Mesendoderm (in vitro differentiated cells): ENCODE measurements at regions not wholly inside any gene's neighbourhood (a gene's known extent, or its start where the extent isn't known, plus 50 kb on each side); places are given as distances from the start of the nearest gene placed in this dataset.
"Not testable (repeated sequence)": the region's sequence is repeated elsewhere in the genome, so short reads cannot be mapped to it uniquely, and the experiment has no call there.

Experiments used
- DNase-seq: peaks from one replicate; pipeline ENCODE4 v3.0.0; 2013
- H2AK5ac ChIP-seq: 2 replicates; pipeline ENCODE4 v1.6.1; 2013; ENCODE audit warnings: low read length, inconsistent platforms
- H2BK120ac ChIP-seq: 2 replicates; pipeline ENCODE4 v1.6.1; 2013; ENCODE audit warnings: low read depth, mild to moderate bottlenecking, low read length, moderate library complexity, mixed read lengths
- H2BK15ac ChIP-seq: replicated peaks from 2 replicates; pipeline ENCODE4 v1.6.1; 2013; ENCODE audit warnings: low read depth, mild to moderate bottlenecking, moderate library complexity
- H2BK5ac ChIP-seq: 2 replicates; pipeline ENCODE4 v1.6.1; 2013; ENCODE audit warnings: low read length, inconsistent platforms
- H3K18ac ChIP-seq: 2 replicates; pipeline ENCODE4 v1.6.1; 2013; ENCODE audit warnings: mild to moderate bottlenecking, low read length, mixed read lengths
- H3K23ac ChIP-seq: one replicate; pipeline ENCODE4 v1.6.1; 2013; ENCODE audit warnings: low read length
- H3K27ac ChIP-seq: 2 replicates; pipeline ENCODE4 v1.5.1; 2013; ENCODE audit warnings: low read depth, mild to moderate bottlenecking, inconsistent platforms, low read length, moderate library complexity
- H3K27me3 ChIP-seq: 2 replicates; pipeline ENCODE4 v1.6.1; 2013; ENCODE audit warnings: low read length, control low read depth, mild to moderate bottlenecking, inconsistent platforms; ENCODE audit not compliant: insufficient read depth, poor library complexity
- H3K36me3 ChIP-seq: 2 replicates; pipeline ENCODE4 v1.6.1; 2013; ENCODE audit warnings: low read length, inconsistent platforms; ENCODE audit not compliant: control insufficient read depth, insufficient read depth
- H3K4ac ChIP-seq: one replicate; pipeline ENCODE4 v1.6.1; 2013; ENCODE audit warnings: low read depth, mild to moderate bottlenecking, low read length, moderate library complexity
- H3K4me1 ChIP-seq: 2 replicates; pipeline ENCODE4 v1.6.1; 2013; ENCODE audit warnings: low read depth, low read length, inconsistent platforms; ENCODE audit not compliant: control insufficient read depth
- H3K4me2 ChIP-seq: 2 replicates; pipeline ENCODE4 v1.6.1; 2013; ENCODE audit warnings: low read length
- H3K4me3 ChIP-seq: 2 replicates; pipeline ENCODE4 v1.5.1; 2013; ENCODE audit warnings: mild to moderate bottlenecking, low read length
- H3K56ac ChIP-seq: one replicate; pipeline ENCODE4 v1.6.1; 2013; ENCODE audit warnings: low read length
- H3K79me1 ChIP-seq: 2 replicates; pipeline ENCODE4 v1.6.1; 2013; ENCODE audit warnings: low read length, inconsistent platforms
- H3K79me2 ChIP-seq: 2 replicates; pipeline ENCODE4 v1.6.1; 2013; ENCODE audit warnings: mild to moderate bottlenecking, low read length; ENCODE audit not compliant: control insufficient read depth, insufficient read depth
- H3K9ac ChIP-seq: 2 replicates; pipeline ENCODE4 v1.6.1; 2013; ENCODE audit warnings: low read length, inconsistent platforms
- H4K5ac ChIP-seq: one replicate; pipeline ENCODE4 v1.6.1; 2013; ENCODE audit warnings: low read length
- H4K8ac ChIP-seq: one replicate; pipeline ENCODE4 v1.6.1; 2013; ENCODE audit warnings: low read depth, mild to moderate bottlenecking, control low read depth, low read length, moderate library complexity
- WGBS: extraction: QIAGEN DNeasy Blood & Tissue Kit; methylation state at CpG from one replicate; pipeline ENCODE4 v1.1.7; 2013; ENCODE audit warnings: low lambda C conversion rate, missing lambda C conversion rate; ENCODE audit not compliant: insufficient coverage; ENCODE audit errors: extremely low coverage; 5-methylcytosine and 5-hydroxymethylcytosine counted together

GRCh38 chr5:89779734-89780133 is 629.8 kb downstream of the CETN3 start:
- not testable (repeated sequence) for H3K79me2 ChIP-seq

GRCh38 chr5:89777758-89778157 is 631.8 kb downstream of the CETN3 start:
- no CpG with 5 or more reads among the region's 13 CpGs for WGBS
- Histone ChIP-seq H3K23ac (no peak overlapping the region), H3K18ac (no peak overlapping the region), H4K8ac (no peak overlapping the region), H3K27ac (no peak overlapping the region), H2BK5ac (no peak overlapping the region), H3K4ac (no peak overlapping the region), H3K9ac (no peak overlapping the region), H2BK15ac (no peak overlapping the region), H2AK5ac (no peak overlapping the region), H3K56ac (no peak overlapping the region), H3K4me3 (no peak overlapping the region), H3K27me3 (no peaks in the 10 kb centered on the region), H3K36me3 (no peaks in the 10 kb centered on the region), H3K79me2 (no peaks in the 10 kb centered on the region), H3K4me2 (no peak overlapping the region), H4K5ac (no peak overlapping the region), H3K79me1 (no peaks in the 10 kb centered on the region), H2BK120ac (no peak overlapping the region), H3K4me1 (no peaks in the 10 kb centered on the region)
- no peak for DNase-seq

More at GRCh38 chr5:89779734-89780133, 629.8 kb downstream of the CETN3 start:
- H3K56ac ChIP-seq, H2BK15ac ChIP-seq, H3K4me2 ChIP-seq, H3K36me3 ChIP-seq, H3K79me1 ChIP-seq, H4K8ac ChIP-seq, H3K4me3 ChIP-seq, DNase-seq, H3K27me3 ChIP-seq, H3K23ac ChIP-seq, H2BK5ac ChIP-seq, H3K27ac ChIP-seq, H2BK120ac ChIP-seq, H3K9ac ChIP-seq, H3K4me1 ChIP-seq, H3K18ac ChIP-seq, H4K5ac ChIP-seq, H2AK5ac ChIP-seq, H3K4ac ChIP-seq: not testable (repeated sequence)

- Histone ChIP-seq H4K5ac (no peak overlapping the region), H3K36me3 (no peaks in the 10 kb centered on the region), H3K9ac (no peak overlapping the region), H2AK5ac (no peak overlapping the region), H3K18ac (no peak overlapping the region), H3K79me1 (no peaks in the 10 kb centered on the region), H3K56ac (no peak overlapping the region), H3K79me2 (no peaks in the 10 kb centered on the region), H3K27me3 (no peaks in the 10 kb centered on the region), H3K4me3 (no peak overlapping the region), H4K8ac (no peak overlapping the region), H3K4me1 (no peaks in the 10 kb centered on the region), H3K4ac (no peak overlapping the region), H2BK5ac (no peak overlapping the region), H3K27ac (no peak overlapping the region), H3K4me2 (no peak overlapping the region), H2BK15ac (no peak overlapping the region), H2BK120ac (no peak overlapping the region), H3K23ac (no peak overlapping the region)
- peak; percentile 39 for DNase-seq
- no CpG with 5 or more reads among the region's 2 CpGs for whole genome bisulfite sequencing
Measured at GRCh38 chr5:89769975-89770374, 639.6 kb downstream of the CETN3 start.

- no peak overlapping the region for H3K4me3 ChIP-seq
- no peak for DNase-seq
- H3K4me2 ChIP-seq, result no peak overlapping the region
- H3K23ac ChIP-seq, result no peak overlapping the region
- no peak overlapping the region for H3K4ac ChIP-seq
- H3K4me1 ChIP-seq, result no peaks in the 10 kb centered on the region
- H3K36me3 ChIP-seq, result no peaks in the 10 kb centered on the region
- no peak overlapping the region for H3K27ac ChIP-seq
- no peak overlapping the region for H3K9ac ChIP-seq
- no peak overlapping the region for H2BK5ac ChIP-seq
- no peak overlapping the region for H2BK15ac ChIP-seq
- no peak overlapping the region for H2AK5ac ChIP-seq
- no peaks in the 10 kb centered on the region for H3K79me2 ChIP-seq
- no peak overlapping the region for H3K56ac ChIP-seq
- no peak overlapping the region for H4K5ac ChIP-seq
- no peaks in the 10 kb centered on the region for H3K79me1 ChIP-seq
- H3K27me3 ChIP-seq, result no peaks in the 10 kb centered on the region
- no CpG with 5 or more reads among the region's 1 CpG for WGBS
- no peak overlapping the region for H2BK120ac ChIP-seq
- no peak overlapping the region for H4K8ac ChIP-seq
- no peak overlapping the region for H3K18ac ChIP-seq
Measured at GRCh38 chr5:89759802-89760201, 649.8 kb downstream of the CETN3 start.

GRCh38 chr5:89758146-89758545 is 651.4 kb downstream of the CETN3 start:
- H3K18ac ChIP-seq, result no peak overlapping the region
- no peaks in the 10 kb centered on the region for H3K36me3 ChIP-seq
- no peaks in the 10 kb centered on the region for H3K79me1 ChIP-seq
- no peak overlapping the region for H3K9ac ChIP-seq
- H3K4me1 ChIP-seq, result no peaks in the 10 kb centered on the region
- H3K27ac ChIP-seq, result no peak overlapping the region
- no peaks in the 10 kb centered on the region for H3K27me3 ChIP-seq
- H4K5ac ChIP-seq, result no peak overlapping the region
- no peak overlapping the region for H3K56ac ChIP-seq
- no peak overlapping the region for H3K4me3 ChIP-seq
- peak; percentile 32 for DNase-seq
- H3K23ac ChIP-seq, result no peak overlapping the region
- H4K8ac ChIP-seq, result no peak overlapping the region
- H2BK120ac ChIP-seq, result no peak overlapping the region
- H3K4ac ChIP-seq, result no peak overlapping the region
- no peak overlapping the region for H3K4me2 ChIP-seq
- H3K79me2 ChIP-seq, result no peaks in the 10 kb centered on the region
- no peak overlapping the region for H2AK5ac ChIP-seq
- H2BK15ac ChIP-seq, result no peak overlapping the region
- no peak overlapping the region for H2BK5ac ChIP-seq

- Histone ChIP-seq H3K79me2 (no peaks in the 10 kb centered on the region), H3K9ac (no peak overlapping the region), H3K18ac (no peak overlapping the region), H3K27ac (no peak overlapping the region), H3K36me3 (no peaks in the 10 kb centered on the region), H3K27me3 (no peaks in the 10 kb centered on the region), H4K5ac (no peak overlapping the region), H2BK5ac (no peak overlapping the region), H3K4ac (no peak overlapping the region), H3K4me1 (no peaks in the 10 kb centered on the region), H2AK5ac (no peak overlapping the region), H4K8ac (no peak overlapping the region), H3K23ac (no peak overlapping the region), H3K4me3 (no peak overlapping the region), H3K4me2 (no peak overlapping the region), H2BK15ac (no peak overlapping the region), H3K79me1 (no peaks in the 10 kb centered on the region), H2BK120ac (no peak overlapping the region), H3K56ac (no peak overlapping the region)
- no CpG with 5 or more reads among the region's 5 CpGs for WGBS
- no peak for DNase-seq
Measured at GRCh38 chr5:89756955-89757354, 652.6 kb downstream of the CETN3 start.
